ENCODE measurements at regions not wholly inside any gene's neighbourhood (a gene's known extent, or its start where the extent isn't known, plus 50 kb on each side); places are given as distances from the start of the nearest gene placed in this dataset.
"Not testable (repeated sequence)": the region's sequence is repeated elsewhere in the genome, so short reads cannot be mapped to it uniquely, and the experiment has no call there.

GRCh38 chr3:88703501-88704059, 403.8 kb upstream of the EPHA3 start:
- DNase-seq: no peak

- DNase-seq: no peak
Measured at GRCh38 chr3:88704338-88704737, 403.1 kb upstream of the EPHA3 start.

GRCh38 chr3:88707837-88708236, 399.6 kb upstream of the EPHA3 start:
- no peak for DNase-seq

GRCh38 chr3:88712552-88712951, 394.9 kb upstream of the EPHA3 start:
- DNase-seq: no peak

GRCh38 chr3:88713233-88713691, 394.2 kb upstream of the EPHA3 start:
- DNase-seq: no peak

GRCh38 chr3:88725440-88726165, 381.8 kb upstream of the EPHA3 start:
- DNase-seq: no peak

GRCh38 chr3:88732186-88732585, 375.2 kb upstream of the EPHA3 start:
- no peak for DNase-seq

GRCh38 chr3:88742106-88742505, 365.3 kb upstream of the EPHA3 start:
- no peak for DNase-seq

GRCh38 chr3:88742674-88743507, 364.5 kb upstream of the EPHA3 start:
- no peak for DNase-seq

GRCh38 chr3:88744896-88745295, 362.5 kb upstream of the EPHA3 start:
- DNase-seq: no peak

- DNase-seq: not testable (repeated sequence)
Measured at GRCh38 chr3:88747145-88747544, 360.3 kb upstream of the EPHA3 start.

- no peak for DNase-seq
Measured at GRCh38 chr3:88758676-88759075, 348.7 kb upstream of the EPHA3 start.

- DNase-seq: no peak
Measured at GRCh38 chr3:88767746-88768145, 339.7 kb upstream of the EPHA3 start.

GRCh38 chr3:88773766-88774165, 333.7 kb upstream of the EPHA3 start:
- no peak for DNase-seq

GRCh38 chr3:88775026-88775690, 332.3 kb upstream of the EPHA3 start:
- DNase-seq: no peak

- DNase-seq: no peak
Measured at GRCh38 chr3:88779482-88779881, 327.9 kb upstream of the EPHA3 start.

GRCh38 chr3:88784925-88785324, 322.5 kb upstream of the EPHA3 start:
- no peak for DNase-seq

- DNase-seq: no peak
Measured at GRCh38 chr3:88785841-88786240, 321.6 kb upstream of the EPHA3 start.

- DNase-seq: no peak
Measured at GRCh38 chr3:88795503-88795902, 311.9 kb upstream of the EPHA3 start.

- no peak for DNase-seq
Measured at GRCh38 chr3:88807491-88808105, 299.8 kb upstream of the EPHA3 start.

GRCh38 chr3:88809993-88810392, 297.4 kb upstream of the EPHA3 start:
- DNase-seq: no peak

GRCh38 chr3:88810455-88810854, 297.0 kb upstream of the EPHA3 start:
- no peak for DNase-seq

GRCh38 chr3:88811096-88811495, 296.3 kb upstream of the EPHA3 start:
- DNase-seq: no peak

Data from NCI-H1930 (cell line).